IMR-90 (cell line): ENCODE measurements at regions not wholly inside any gene's neighbourhood (a gene's known extent, or its start where the extent isn't known, plus 50 kb on each side); places are given as distances from the start of the nearest gene placed in this dataset.

Experiments
- CEBPB ChIP-seq: IDR thresholded peaks from 2 replicates; pipeline ENCODE4 v1.6.1; 2012; ENCODE audit warnings: low read depth, low read length, improper control_type of control experiment
- MAFK ChIP-seq: IDR thresholded peaks from 2 replicates; pipeline ENCODE4 v1.6.1; 2012; ENCODE audit warnings: low read depth, low read length, improper control_type of control experiment
- POLR2A ChIP-seq: IDR thresholded peaks from 2 replicates; pipeline ENCODE4 v1.6.1; 2012; ENCODE audit warnings: mild to moderate bottlenecking, low read depth, low read length
- RCOR1 ChIP-seq: IDR thresholded peaks from 2 replicates; pipeline ENCODE4 v1.6.1; 2012; ENCODE audit warnings: mild to moderate bottlenecking, low read length, improper control_type of control experiment; ENCODE audit not compliant: insufficient replicate concordance
- SMC3 ChIP-seq: fragments of 150-350 bp; IDR thresholded peaks from 2 replicates; pipeline ENCODE4 v1.6.1; 2016; ENCODE audit warnings: low read depth, mild to moderate bottlenecking, antibody characterized with exemption, low read length, moderate library complexity
- TF ChIP-seq, protein P1 (sequence below): conservative IDR thresholded peaks from 2 replicates; pipeline ENCODE4 v1.5.1; 2012; ENCODE audit warnings: mild to moderate bottlenecking, low read depth, low read length, improper control_type of control experiment

DNA sequence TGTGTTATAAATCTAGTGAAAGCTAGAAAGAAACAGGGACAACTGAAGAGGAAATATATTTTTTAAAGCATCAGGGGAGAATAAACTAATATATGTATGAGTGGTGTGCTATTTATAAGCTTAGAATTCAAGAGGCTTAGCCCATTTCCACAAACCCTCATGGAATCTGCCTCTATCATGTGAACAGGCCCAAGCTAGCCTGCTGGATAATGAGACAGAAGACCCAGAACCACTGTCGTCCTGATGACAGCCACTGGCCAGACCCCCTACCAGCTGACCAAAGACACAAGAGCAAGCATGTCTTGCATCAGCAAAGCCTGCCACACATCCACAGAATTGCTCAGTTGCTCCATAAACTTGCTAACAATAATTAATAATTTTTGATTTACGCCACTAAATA is 382.3 kb upstream of the NXPH2 start:
- TF ChIP-seq, protein P1, sequence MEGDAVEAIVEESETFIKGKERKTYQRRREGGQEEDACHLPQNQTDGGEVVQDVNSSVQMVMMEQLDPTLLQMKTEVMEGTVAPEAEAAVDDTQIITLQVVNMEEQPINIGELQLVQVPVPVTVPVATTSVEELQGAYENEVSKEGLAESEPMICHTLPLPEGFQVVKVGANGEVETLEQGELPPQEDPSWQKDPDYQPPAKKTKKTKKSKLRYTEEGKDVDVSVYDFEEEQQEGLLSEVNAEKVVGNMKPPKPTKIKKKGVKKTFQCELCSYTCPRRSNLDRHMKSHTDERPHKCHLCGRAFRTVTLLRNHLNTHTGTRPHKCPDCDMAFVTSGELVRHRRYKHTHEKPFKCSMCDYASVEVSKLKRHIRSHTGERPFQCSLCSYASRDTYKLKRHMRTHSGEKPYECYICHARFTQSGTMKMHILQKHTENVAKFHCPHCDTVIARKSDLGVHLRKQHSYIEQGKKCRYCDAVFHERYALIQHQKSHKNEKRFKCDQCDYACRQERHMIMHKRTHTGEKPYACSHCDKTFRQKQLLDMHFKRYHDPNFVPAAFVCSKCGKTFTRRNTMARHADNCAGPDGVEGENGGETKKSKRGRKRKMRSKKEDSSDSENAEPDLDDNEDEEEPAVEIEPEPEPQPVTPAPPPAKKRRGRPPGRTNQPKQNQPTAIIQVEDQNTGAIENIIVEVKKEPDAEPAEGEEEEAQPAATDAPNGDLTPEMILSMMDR, result no peak
- TF ChIP-seq MAFK (no peak), SMC3 (no peak), CEBPB (no peak), RCOR1 (no peak), POLR2A (no peak)
